ENCODE measurements at regions not wholly inside any gene's neighbourhood (a gene's known extent, or its start where the extent isn't known, plus 50 kb on each side); places are given as distances from the start of the nearest gene placed in this dataset.

DNA sequence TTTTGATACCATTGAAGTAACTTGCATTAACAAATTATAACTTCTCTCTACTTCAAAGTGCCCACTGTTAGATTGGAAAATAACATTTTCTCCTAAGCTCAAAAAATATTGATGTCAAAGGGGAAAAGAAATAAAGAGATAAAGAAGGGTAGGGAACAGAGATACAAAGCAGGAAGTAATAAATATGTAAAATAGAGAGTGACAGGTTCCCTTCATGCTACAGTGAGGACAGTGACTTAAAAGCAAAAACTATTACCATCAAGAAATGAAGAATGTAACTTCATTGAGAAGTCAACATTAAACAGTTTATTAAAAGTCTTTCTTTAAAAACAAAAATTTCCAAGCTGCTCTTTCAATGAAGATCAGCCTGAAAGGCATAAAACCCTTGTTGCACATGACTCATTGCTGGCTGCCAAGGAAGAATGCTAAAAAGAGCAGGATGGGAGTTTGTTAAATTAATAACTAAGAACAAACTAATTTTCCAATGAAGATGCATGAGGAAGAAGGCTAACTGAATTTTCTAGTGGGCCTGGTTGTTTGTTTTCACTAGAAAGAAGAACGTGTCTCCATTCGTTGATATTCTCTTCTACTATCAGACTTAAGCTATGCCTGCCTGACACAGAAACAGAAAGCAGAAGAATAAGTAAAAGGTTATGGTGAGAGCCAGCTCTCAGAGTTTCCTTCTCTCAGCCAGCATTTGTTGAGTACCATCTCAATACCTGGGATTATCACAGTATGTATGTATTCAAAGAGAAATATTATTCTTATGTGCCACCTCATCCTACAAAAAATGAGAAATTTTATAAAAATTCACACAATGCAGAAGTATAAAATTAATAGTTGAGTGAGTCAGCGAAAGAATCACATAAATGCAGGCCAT, 197.8 kb upstream of the NREP start:
- Mint-ChIP-seq H3K27ac (ENCODE audit: unreplicated experiment) (peak overlapping the region; percentile 92), H3K4me1 (ENCODE audit: low read depth, unreplicated experiment) (peaks cover 36% of the 10 kb centered on the region), H3K27me3 (ENCODE audit: low read depth, unreplicated experiment) (no peaks in the 10 kb centered on the region), H3K36me3 (ENCODE audit: low read depth, unreplicated experiment) (no peaks in the 10 kb centered on the region), H3K9me3 (ENCODE audit: unreplicated experiment) (no peaks in the 10 kb centered on the region), H3K4me3 (ENCODE audit: unreplicated experiment) (no peak overlapping the region)
- Histone ChIP-seq H3K9me3 (ENCODE audit: insufficient read depth, low read depth, low read length) (no peaks in the 10 kb centered on the region), H3K27ac (ENCODE audit: low read depth, low read length) (peak overlapping the region; percentile 96), H3K9ac (ENCODE audit: low read length) (peak overlapping the region; percentile 72), H2AFZ (ENCODE audit: low read depth, low read length) (no peak overlapping the region), H3K4me1 (ENCODE audit: insufficient read depth, low read length) (peaks cover 30% of the 10 kb centered on the region), H3K4me3 (ENCODE audit: insufficient read depth, low read depth, low read length) (no peak overlapping the region), H4K20me1 (ENCODE audit: insufficient read depth, low read length) (no peaks in the 10 kb centered on the region), H3K36me3 (ENCODE audit: insufficient read depth, low read length) (no peaks in the 10 kb centered on the region), H3K27me3 (ENCODE audit: insufficient read depth, low read length) (no peaks in the 10 kb centered on the region), H3K79me2 (ENCODE audit: insufficient read depth, low read length) (no peaks in the 10 kb centered on the region), H3K4me2 (ENCODE audit: low read length) (peak overlapping the region; percentile 43)
- no peak for TF ChIP-seq EZH2 (IDR thresholded peaks at IDR 0.05; ENCODE audit: insufficient read depth, low read length)
- FAIRE-seq (peak; percentile 23), DNase-seq (ENCODE audit: low read depth) (peak; percentile 65)

DNA sequence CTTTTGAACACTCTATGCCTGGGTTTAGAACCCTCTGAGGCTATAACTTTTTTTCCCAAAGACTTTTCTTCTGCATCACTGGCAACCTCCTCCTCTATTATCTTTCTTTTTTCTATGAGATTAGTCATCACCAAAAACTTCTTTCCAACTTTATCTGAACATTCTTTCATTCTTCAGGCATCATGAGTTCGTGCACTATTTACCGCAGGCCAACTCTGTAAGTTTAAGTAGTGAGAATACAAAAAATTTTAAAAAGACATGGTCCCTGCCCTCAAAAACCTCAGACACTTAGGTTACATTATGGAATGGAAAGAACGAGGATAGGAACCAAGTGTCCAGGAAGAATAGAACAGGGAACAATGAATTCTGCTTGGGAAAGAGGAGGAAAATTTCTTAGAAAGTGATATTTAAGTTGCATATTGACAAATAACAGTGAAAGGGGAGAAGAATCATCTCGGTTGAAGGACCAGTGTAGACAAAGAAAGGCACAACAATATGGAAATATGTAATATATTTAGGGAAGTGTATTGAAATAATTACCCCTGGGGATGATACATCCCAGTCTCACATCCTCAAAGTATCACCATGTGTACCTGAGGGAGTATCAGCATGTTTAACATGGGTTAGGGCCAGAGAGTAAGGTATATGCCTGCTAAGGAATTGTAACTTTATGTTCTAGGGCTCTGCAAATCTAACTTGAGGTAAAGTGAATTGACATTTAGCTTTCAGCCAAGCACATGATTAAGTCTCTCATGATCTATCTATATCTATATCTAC, 196.5 kb upstream of the NREP start:
- Mint-ChIP-seq H3K4me3 (ENCODE audit: unreplicated experiment) (no peak overlapping the region), H3K27ac (ENCODE audit: unreplicated experiment) (peak overlapping the region; percentile 92), H3K36me3 (ENCODE audit: low read depth, unreplicated experiment) (no peaks in the 10 kb centered on the region), H3K4me1 (ENCODE audit: low read depth, unreplicated experiment) (peaks cover 42% of the 10 kb centered on the region), H3K27me3 (ENCODE audit: low read depth, unreplicated experiment) (no peaks in the 10 kb centered on the region), H3K9me3 (ENCODE audit: unreplicated experiment) (no peaks in the 10 kb centered on the region)
- H4K20me1 ChIP-seq (ENCODE audit: insufficient read depth, low read length) = no peaks in the 10 kb centered on the region
- peak overlapping the region; percentile 57 for H3K4me2 ChIP-seq (ENCODE audit: low read length)
- H3K79me2 ChIP-seq (ENCODE audit: insufficient read depth, low read length) = no peaks in the 10 kb centered on the region
- H3K4me3 ChIP-seq (ENCODE audit: insufficient read depth, low read depth, low read length) = no peak overlapping the region
- no peaks in the 10 kb centered on the region for H3K36me3 ChIP-seq (ENCODE audit: insufficient read depth, low read length)
- TF ChIP-seq, protein P1, sequence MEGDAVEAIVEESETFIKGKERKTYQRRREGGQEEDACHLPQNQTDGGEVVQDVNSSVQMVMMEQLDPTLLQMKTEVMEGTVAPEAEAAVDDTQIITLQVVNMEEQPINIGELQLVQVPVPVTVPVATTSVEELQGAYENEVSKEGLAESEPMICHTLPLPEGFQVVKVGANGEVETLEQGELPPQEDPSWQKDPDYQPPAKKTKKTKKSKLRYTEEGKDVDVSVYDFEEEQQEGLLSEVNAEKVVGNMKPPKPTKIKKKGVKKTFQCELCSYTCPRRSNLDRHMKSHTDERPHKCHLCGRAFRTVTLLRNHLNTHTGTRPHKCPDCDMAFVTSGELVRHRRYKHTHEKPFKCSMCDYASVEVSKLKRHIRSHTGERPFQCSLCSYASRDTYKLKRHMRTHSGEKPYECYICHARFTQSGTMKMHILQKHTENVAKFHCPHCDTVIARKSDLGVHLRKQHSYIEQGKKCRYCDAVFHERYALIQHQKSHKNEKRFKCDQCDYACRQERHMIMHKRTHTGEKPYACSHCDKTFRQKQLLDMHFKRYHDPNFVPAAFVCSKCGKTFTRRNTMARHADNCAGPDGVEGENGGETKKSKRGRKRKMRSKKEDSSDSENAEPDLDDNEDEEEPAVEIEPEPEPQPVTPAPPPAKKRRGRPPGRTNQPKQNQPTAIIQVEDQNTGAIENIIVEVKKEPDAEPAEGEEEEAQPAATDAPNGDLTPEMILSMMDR (IDR thresholded peaks at IDR 0.05; ENCODE audit: insufficient read depth, low read depth, low read length) = no peak
- TF ChIP-seq EZH2 (IDR thresholded peaks at IDR 0.05; ENCODE audit: insufficient read depth, low read length) = no peak
- H2AFZ ChIP-seq (ENCODE audit: low read depth, low read length) = no peak overlapping the region
- no peaks in the 10 kb centered on the region for H3K27me3 ChIP-seq (ENCODE audit: insufficient read depth, low read length)
- H3K4me1 ChIP-seq (ENCODE audit: insufficient read depth, low read length) = peaks cover 35% of the 10 kb centered on the region
- peak overlapping the region; percentile 72 for H3K9ac ChIP-seq (ENCODE audit: low read length)
- DNase-seq (ENCODE audit: low read depth) = peak; percentile 98
- peak overlapping the region; percentile 96 for H3K27ac ChIP-seq (ENCODE audit: low read depth, low read length)
- no peaks in the 10 kb centered on the region for H3K9me3 ChIP-seq (ENCODE audit: insufficient read depth, low read depth, low read length)
- FAIRE-seq = peak; percentile 97

DNA sequence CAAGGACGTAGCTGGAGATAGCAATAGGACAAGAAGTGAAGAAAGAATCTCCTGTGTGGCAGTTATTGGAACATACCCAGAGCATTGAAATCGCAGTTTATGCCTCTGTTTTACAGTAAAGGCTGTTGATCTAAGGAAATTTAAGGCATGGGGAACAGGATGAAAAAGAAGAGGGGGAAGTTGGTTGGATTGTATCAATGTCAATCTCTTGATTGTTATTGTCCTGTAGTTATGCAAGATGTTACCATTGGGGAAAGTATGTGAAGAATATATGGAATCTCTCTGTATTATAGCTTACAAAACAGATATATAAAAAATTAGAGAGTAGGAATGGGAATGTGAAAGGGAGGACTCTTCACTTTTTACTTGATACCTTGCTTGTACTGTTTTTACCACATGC, 195.6 kb upstream of the NREP start:
- Histone ChIP-seq H2AFZ (ENCODE audit: low read depth, low read length) (no peak overlapping the region), H3K4me3 (ENCODE audit: insufficient read depth, low read depth, low read length) (no peak overlapping the region), H3K4me2 (ENCODE audit: low read length) (peak overlapping the region; percentile 57), H3K27ac (ENCODE audit: low read depth, low read length) (peak overlapping the region; percentile 96), H3K79me2 (ENCODE audit: insufficient read depth, low read length) (no peaks in the 10 kb centered on the region), H3K9ac (ENCODE audit: low read length) (peak overlapping the region; percentile 53), H3K27me3 (ENCODE audit: insufficient read depth, low read length) (no peaks in the 10 kb centered on the region), H4K20me1 (ENCODE audit: insufficient read depth, low read length) (no peaks in the 10 kb centered on the region), H3K9me3 (ENCODE audit: insufficient read depth, low read depth, low read length) (no peaks in the 10 kb centered on the region), H3K36me3 (ENCODE audit: insufficient read depth, low read length) (no peaks in the 10 kb centered on the region), H3K4me1 (ENCODE audit: insufficient read depth, low read length) (peaks cover 44% of the 10 kb centered on the region)
- no peak overlapping the region for H3K4me3 Mint-ChIP-seq (ENCODE audit: unreplicated experiment)
- H3K36me3 Mint-ChIP-seq (ENCODE audit: low read depth, unreplicated experiment) = no peaks in the 10 kb centered on the region
- H3K9me3 Mint-ChIP-seq (ENCODE audit: unreplicated experiment) = no peaks in the 10 kb centered on the region
- peaks cover 48% of the 10 kb centered on the region for H3K4me1 Mint-ChIP-seq (ENCODE audit: low read depth, unreplicated experiment)
- TF ChIP-seq, protein P1 (IDR thresholded peaks at IDR 0.05; ENCODE audit: insufficient read depth, low read depth, low read length) = no peak
- no peak for TF ChIP-seq EZH2 (IDR thresholded peaks at IDR 0.05; ENCODE audit: insufficient read depth, low read length)
- H3K27me3 Mint-ChIP-seq (ENCODE audit: low read depth, unreplicated experiment) = no peaks in the 10 kb centered on the region
- no peak for FAIRE-seq
- peak overlapping the region; percentile 92 for H3K27ac Mint-ChIP-seq (ENCODE audit: unreplicated experiment)
- DNase-seq (ENCODE audit: low read depth) = no peak

Data from astrocyte (in vitro differentiated cells and primary cell).